Ascending aorta (tissue), 2 donors: ENCODE measurements at regions not wholly inside any gene's neighbourhood (a gene's known extent, or its start where the extent isn't known, plus 50 kb on each side); places are given as distances from the start of the nearest gene placed in this dataset.

Source experiments
- DNase-seq, 2 donors: peaks; one replicate each; pipeline ENCODE4 v3.0.0-alpha.2; 2019; ENCODE audit warnings: low spot score in 2 of 2
- H3K27ac ChIP-seq, 2 donors: fragments of 200-600 bp; sonication (generic); one replicate each; pipeline ENCODE4 v1.5.1; 2016 to 2017; ENCODE audit warnings: mild to moderate bottlenecking in 1 of 2
- H3K27me3 ChIP-seq: fragments of 200-600 bp; sonication (generic); one replicate; pipeline ENCODE4 v1.5.1; 2017
- H3K36me3 ChIP-seq, 2 donors: fragments of 200-600 bp; sonication (generic); one replicate each; pipeline ENCODE4 v1.5.1; 2016
- H3K4me1 ChIP-seq, 2 donors: fragments of 200-600 bp; sonication (generic); one replicate each; pipeline ENCODE4 v1.5.1; 2016 to 2017; ENCODE audit warnings: mild to moderate bottlenecking in 1 of 2
- H3K4me3 ChIP-seq, 2 donors: fragments of 200-600 bp; sonication (generic); one replicate each; pipeline ENCODE4 v1.5.1; 2016 to 2017; ENCODE audit warnings: mild to moderate bottlenecking in 1 of 2
- H3K9me3 ChIP-seq, 2 donors: fragments of 200-600 bp; sonication (generic); one replicate each; pipeline ENCODE4 v1.5.1; 2016
- intact Hi-C: fragments of 100-400 bp; cut with DNase I; formaldehyde crosslinking; loops from one replicate; pipeline ENCODE4 v1.15.1; 2023
- TF ChIP-seq, protein P1 (sequence below), 3 experiments: fragments of 200-600 bp in 2 of 3; fragments of 450-650 bp in 1 of 3; sonication (generic) in 2 of 3; IDR thresholded peaks; one replicate each; pipeline ENCODE4 v1.5.1; 2016 to 2019; ENCODE audit warnings: antibody characterized with exemption in 3 of 3, mild to moderate bottlenecking in 1 of 3, moderate library complexity in 1 of 3

GRCh38 chr5:159727167-159727566, 189.1 kb upstream of the ADRA1B start:
- H3K36me3 ChIP-seq, result no peaks in the 10 kb centered on the region
- no peak for DNase-seq
- H3K27me3 ChIP-seq, result no peaks in the 10 kb centered on the region
- H3K9me3 ChIP-seq, result no peaks in the 10 kb centered on the region
- intact Hi-C loops, result no loop called here
- no peak overlapping the region for H3K27ac ChIP-seq
- TF ChIP-seq, protein P1, sequence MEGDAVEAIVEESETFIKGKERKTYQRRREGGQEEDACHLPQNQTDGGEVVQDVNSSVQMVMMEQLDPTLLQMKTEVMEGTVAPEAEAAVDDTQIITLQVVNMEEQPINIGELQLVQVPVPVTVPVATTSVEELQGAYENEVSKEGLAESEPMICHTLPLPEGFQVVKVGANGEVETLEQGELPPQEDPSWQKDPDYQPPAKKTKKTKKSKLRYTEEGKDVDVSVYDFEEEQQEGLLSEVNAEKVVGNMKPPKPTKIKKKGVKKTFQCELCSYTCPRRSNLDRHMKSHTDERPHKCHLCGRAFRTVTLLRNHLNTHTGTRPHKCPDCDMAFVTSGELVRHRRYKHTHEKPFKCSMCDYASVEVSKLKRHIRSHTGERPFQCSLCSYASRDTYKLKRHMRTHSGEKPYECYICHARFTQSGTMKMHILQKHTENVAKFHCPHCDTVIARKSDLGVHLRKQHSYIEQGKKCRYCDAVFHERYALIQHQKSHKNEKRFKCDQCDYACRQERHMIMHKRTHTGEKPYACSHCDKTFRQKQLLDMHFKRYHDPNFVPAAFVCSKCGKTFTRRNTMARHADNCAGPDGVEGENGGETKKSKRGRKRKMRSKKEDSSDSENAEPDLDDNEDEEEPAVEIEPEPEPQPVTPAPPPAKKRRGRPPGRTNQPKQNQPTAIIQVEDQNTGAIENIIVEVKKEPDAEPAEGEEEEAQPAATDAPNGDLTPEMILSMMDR (IDR thresholded peaks at IDR 0.05), result no peak
- H3K4me1 ChIP-seq, result no peaks in the 10 kb centered on the region
- no peak overlapping the region for H3K4me3 ChIP-seq

DNA sequence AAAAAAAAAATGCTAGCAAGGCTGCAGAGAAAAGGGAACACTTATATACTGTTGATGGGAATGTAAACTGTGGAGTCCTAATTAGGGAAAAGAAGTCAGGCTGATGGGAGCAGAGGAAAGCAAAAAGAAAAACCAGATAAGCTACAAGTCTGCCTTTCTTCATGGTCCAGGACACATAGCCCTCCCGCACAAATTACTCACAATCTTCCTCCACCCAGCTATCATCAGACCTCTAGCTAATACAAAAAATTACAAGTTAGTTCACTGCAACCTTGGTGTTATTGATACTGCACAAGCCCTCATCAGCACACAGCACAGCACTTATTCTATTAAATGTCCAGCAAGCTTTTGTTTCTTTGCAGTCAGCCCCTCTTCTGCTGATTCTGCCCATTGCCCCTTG, 186.0 kb upstream of the ADRA1B start:
- no peak for DNase-seq
- no peaks in the 10 kb centered on the region for H3K9me3 ChIP-seq
- no peaks in the 10 kb centered on the region for H3K4me1 ChIP-seq
- TF ChIP-seq, protein P1 (IDR thresholded peaks at IDR 0.05), result no peak
- no peaks in the 10 kb centered on the region for H3K36me3 ChIP-seq
- no peak overlapping the region for H3K27ac ChIP-seq
- no peak overlapping the region for H3K4me3 ChIP-seq
- H3K27me3 ChIP-seq, result no peaks in the 10 kb centered on the region
- intact Hi-C loops, result no loop called here

DNA sequence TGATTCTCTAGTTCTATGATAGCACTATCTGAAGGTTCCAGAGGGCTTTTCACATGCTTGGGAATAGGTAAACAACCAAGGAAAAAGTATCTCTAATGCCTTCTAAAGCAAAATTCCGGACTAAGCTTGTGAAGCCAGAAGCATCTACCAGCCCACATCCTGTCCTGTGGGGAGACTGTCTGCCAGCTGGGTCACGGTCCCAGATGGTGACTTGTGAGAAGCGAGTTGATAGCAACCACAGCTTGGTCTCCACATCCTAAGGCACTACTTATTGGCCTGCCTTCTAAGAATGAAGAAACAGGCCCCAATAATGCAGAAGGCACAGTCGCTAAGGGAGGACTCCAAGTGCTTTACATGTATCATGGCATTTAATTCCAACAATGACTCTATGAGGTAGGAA, 184.1 kb upstream of the ADRA1B start:
- H3K36me3 ChIP-seq, result no peaks in the 10 kb centered on the region

DNA sequence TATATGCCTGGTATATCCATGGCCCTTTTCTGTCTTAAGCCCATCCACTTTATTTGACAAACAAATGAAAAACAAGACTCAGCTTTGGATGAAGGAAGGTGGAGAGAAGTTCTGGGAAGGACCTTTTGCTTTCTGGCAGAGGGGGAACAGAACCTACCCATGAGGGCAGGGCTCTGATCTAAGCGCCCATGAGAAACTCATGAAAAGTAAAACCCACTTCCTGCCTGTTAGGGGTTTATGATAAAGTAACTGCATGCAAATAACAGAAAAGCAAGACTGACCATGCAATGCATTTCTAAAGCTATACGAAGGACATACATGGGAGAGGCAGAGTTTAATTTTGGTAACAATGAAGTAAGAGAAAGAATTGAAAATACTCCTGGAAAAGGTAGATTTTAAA, 181.9 kb upstream of the ADRA1B start:
- H3K36me3 ChIP-seq, result no peaks in the 10 kb centered on the region
- intact Hi-C loops, result no loop called here

More for the DNA sequence above, 184.1 kb upstream of the ADRA1B start:
- no peak overlapping the region for H3K4me3 ChIP-seq
- DNase-seq, result no peak
- H3K27ac ChIP-seq, result no peak overlapping the region
- no peaks in the 10 kb centered on the region for H3K27me3 ChIP-seq
- TF ChIP-seq, protein P1 (IDR thresholded peaks at IDR 0.05), result no peak
- intact Hi-C loops, result no loop called here
- H3K9me3 ChIP-seq, result no peaks in the 10 kb centered on the region
- no peaks in the 10 kb centered on the region for H3K4me1 ChIP-seq

DNA sequence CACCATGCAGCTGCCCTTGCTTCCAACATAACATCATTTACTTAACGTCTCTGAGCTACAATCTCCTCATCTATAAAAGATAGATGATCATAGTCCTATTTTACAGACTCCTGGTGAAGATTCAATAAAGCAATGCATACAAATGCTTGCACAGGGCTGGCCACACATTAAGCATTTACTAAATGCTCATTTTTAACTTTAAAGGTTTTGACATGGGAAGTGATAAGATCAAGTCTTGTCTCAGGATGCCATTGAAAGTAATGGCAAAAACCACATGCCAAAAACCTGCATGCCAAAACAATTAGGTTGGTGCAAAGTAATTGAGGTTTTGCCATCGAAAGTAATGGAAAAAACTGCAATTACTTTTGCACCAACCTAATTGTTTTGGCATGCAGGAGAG, 181.2 kb upstream of the ADRA1B start:
- intact Hi-C loops, result no loop called here
- H3K4me3 ChIP-seq, result no peak overlapping the region

More for the DNA sequence above, 181.9 kb upstream of the ADRA1B start:
- no peak for DNase-seq
- Histone ChIP-seq H3K4me3 (no peak overlapping the region), H3K27me3 (no peaks in the 10 kb centered on the region), H3K4me1 (no peaks in the 10 kb centered on the region), H3K9me3 (no peaks in the 10 kb centered on the region), H3K27ac (no peak overlapping the region)
- TF ChIP-seq, protein P1 (IDR thresholded peaks at IDR 0.05), result no peak

More for the DNA sequence above, 181.2 kb upstream of the ADRA1B start:
- Histone ChIP-seq H3K9me3 (no peaks in the 10 kb centered on the region), H3K36me3 (no peaks in the 10 kb centered on the region), H3K4me1 (no peaks in the 10 kb centered on the region), H3K27ac (no peak overlapping the region), H3K27me3 (no peaks in the 10 kb centered on the region)
- TF ChIP-seq, protein P1 (IDR thresholded peaks at IDR 0.05), result no peak
- no peak for DNase-seq
